ENCODE measurements at regions not wholly inside any gene's neighbourhood (a gene's known extent, or its start where the extent isn't known, plus 50 kb on each side); places are given as distances from the start of the nearest gene placed in this dataset.
"Not testable (repeated sequence)": the region's sequence is repeated elsewhere in the genome, so short reads cannot be mapped to it uniquely, and the experiment has no call there.

DNA sequence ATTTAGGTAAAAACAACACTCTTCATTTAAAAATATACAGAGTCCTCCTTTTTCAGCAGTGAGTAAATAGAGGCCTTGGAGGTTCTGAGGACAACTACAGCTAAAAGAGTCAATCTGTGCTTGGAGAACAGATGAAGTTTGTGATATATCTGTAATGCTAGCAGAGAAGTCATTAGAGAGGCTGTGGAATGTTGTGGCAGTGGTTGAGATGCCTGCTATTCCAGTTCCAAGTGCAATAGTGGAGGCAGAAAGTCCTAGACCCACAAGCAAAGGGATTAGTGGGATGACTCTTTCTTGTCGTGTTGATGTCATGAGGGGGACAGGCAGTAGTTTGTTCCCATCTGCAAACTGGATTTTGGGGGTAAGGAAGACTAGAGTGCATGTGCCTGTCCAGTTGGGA lies 62.1 kb upstream of the EZR start:
- TF ChIP-seq, protein P1, sequence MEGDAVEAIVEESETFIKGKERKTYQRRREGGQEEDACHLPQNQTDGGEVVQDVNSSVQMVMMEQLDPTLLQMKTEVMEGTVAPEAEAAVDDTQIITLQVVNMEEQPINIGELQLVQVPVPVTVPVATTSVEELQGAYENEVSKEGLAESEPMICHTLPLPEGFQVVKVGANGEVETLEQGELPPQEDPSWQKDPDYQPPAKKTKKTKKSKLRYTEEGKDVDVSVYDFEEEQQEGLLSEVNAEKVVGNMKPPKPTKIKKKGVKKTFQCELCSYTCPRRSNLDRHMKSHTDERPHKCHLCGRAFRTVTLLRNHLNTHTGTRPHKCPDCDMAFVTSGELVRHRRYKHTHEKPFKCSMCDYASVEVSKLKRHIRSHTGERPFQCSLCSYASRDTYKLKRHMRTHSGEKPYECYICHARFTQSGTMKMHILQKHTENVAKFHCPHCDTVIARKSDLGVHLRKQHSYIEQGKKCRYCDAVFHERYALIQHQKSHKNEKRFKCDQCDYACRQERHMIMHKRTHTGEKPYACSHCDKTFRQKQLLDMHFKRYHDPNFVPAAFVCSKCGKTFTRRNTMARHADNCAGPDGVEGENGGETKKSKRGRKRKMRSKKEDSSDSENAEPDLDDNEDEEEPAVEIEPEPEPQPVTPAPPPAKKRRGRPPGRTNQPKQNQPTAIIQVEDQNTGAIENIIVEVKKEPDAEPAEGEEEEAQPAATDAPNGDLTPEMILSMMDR (IDR thresholded peaks at IDR 0.05): not testable (repeated sequence)
- TF ChIP-seq, protein P2, sequence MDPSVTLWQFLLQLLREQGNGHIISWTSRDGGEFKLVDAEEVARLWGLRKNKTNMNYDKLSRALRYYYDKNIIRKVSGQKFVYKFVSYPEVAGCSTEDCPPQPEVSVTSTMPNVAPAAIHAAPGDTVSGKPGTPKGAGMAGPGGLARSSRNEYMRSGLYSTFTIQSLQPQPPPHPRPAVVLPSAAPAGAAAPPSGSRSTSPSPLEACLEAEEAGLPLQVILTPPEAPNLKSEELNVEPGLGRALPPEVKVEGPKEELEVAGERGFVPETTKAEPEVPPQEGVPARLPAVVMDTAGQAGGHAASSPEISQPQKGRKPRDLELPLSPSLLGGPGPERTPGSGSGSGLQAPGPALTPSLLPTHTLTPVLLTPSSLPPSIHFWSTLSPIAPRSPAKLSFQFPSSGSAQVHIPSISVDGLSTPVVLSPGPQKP (IDR thresholded peaks at IDR 0.05; ENCODE audit: low read depth, low read length): not testable (repeated sequence)
- not testable (repeated sequence) for TF ChIP-seq RCOR1 (IDR thresholded peaks at IDR 0.05; ENCODE audit: low read depth, low read length); ZNF302 (CRISPR knock-in tag; IDR thresholded peaks at IDR 0.05); RFX5 (IDR thresholded peaks at IDR 0.05); POLR2A (IDR thresholded peaks at IDR 0.05; ENCODE audit: low read length); ZFP36 (IDR thresholded peaks at IDR 0.05; ENCODE audit: borderline replicate concordance, partially characterized antibody); ZSCAN20 (CRISPR knock-in tag; IDR thresholded peaks at IDR 0.05); EP300 (IDR thresholded peaks at IDR 0.05); NR3C1 (IDR thresholded peaks at IDR 0.05)
- TF ChIP-seq, protein P3, sequence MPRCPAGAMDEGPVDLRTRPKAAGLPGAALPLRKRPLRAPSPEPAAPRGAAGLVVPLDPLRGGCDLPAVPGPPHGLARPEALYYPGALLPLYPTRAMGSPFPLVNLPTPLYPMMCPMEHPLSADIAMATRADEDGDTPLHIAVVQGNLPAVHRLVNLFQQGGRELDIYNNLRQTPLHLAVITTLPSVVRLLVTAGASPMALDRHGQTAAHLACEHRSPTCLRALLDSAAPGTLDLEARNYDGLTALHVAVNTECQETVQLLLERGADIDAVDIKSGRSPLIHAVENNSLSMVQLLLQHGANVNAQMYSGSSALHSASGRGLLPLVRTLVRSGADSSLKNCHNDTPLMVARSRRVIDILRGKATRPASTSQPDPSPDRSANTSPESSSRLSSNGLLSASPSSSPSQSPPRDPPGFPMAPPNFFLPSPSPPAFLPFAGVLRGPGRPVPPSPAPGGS (IDR thresholded peaks at IDR 0.05): not testable (repeated sequence)
- TF ChIP-seq, protein P4, sequence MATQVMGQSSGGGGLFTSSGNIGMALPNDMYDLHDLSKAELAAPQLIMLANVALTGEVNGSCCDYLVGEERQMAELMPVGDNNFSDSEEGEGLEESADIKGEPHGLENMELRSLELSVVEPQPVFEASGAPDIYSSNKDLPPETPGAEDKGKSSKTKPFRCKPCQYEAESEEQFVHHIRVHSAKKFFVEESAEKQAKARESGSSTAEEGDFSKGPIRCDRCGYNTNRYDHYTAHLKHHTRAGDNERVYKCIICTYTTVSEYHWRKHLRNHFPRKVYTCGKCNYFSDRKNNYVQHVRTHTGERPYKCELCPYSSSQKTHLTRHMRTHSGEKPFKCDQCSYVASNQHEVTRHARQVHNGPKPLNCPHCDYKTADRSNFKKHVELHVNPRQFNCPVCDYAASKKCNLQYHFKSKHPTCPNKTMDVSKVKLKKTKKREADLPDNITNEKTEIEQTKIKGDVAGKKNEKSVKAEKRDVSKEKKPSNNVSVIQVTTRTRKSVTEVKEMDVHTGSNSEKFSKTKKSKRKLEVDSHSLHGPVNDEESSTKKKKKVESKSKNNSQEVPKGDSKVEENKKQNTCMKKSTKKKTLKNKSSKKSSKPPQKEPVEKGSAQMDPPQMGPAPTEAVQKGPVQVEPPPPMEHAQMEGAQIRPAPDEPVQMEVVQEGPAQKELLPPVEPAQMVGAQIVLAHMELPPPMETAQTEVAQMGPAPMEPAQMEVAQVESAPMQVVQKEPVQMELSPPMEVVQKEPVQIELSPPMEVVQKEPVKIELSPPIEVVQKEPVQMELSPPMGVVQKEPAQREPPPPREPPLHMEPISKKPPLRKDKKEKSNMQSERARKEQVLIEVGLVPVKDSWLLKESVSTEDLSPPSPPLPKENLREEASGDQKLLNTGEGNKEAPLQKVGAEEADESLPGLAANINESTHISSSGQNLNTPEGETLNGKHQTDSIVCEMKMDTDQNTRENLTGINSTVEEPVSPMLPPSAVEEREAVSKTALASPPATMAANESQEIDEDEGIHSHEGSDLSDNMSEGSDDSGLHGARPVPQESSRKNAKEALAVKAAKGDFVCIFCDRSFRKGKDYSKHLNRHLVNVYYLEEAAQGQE (IDR thresholded peaks at IDR 0.05): not testable (repeated sequence)
